ENCODE measurements at regions not wholly inside any gene's neighbourhood (a gene's known extent, or its start where the extent isn't known, plus 50 kb on each side); places are given as distances from the start of the nearest gene placed in this dataset.
"Not testable (repeated sequence)": the region's sequence is repeated elsewhere in the genome, so short reads cannot be mapped to it uniquely, and the experiment has no call there.

DNA sequence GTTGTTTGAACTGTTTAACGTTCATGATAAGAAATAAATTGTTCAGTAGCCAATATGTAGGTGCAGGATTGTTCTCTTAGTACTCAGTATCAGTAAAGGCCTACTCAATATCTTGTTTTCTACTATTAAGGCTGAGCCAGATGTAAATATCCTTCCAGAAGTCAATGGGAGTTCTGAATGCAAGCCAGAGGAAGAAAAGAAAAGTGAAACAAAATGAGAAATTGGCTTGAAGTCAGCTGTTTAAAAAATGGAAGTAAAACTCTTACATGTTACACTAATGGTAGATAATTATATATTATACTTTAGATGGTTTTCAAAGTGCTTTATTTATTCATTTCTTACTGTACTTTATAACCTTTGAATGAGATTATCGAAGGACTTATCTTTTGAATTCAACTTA, 1417.9 kb downstream of the ADGRL3 start:
- H3K9me3 ChIP-seq, result peaks cover 3% of the 10 kb centered on the region
- no peak for DNase-seq (ENCODE audit: low spot score in 2 of 2)
- no peaks in the 10 kb centered on the region for H3K4me1 ChIP-seq
- 60% methylated on average over 2 of the region's 2 CpGs for WGBS
- no peak for TF ChIP-seq POLR2A (IDR thresholded peaks at IDR 0.05)
- TF ChIP-seq EP300 (IDR thresholded peaks at IDR 0.05), result no peak
- TF ChIP-seq, protein P1, sequence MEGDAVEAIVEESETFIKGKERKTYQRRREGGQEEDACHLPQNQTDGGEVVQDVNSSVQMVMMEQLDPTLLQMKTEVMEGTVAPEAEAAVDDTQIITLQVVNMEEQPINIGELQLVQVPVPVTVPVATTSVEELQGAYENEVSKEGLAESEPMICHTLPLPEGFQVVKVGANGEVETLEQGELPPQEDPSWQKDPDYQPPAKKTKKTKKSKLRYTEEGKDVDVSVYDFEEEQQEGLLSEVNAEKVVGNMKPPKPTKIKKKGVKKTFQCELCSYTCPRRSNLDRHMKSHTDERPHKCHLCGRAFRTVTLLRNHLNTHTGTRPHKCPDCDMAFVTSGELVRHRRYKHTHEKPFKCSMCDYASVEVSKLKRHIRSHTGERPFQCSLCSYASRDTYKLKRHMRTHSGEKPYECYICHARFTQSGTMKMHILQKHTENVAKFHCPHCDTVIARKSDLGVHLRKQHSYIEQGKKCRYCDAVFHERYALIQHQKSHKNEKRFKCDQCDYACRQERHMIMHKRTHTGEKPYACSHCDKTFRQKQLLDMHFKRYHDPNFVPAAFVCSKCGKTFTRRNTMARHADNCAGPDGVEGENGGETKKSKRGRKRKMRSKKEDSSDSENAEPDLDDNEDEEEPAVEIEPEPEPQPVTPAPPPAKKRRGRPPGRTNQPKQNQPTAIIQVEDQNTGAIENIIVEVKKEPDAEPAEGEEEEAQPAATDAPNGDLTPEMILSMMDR (IDR thresholded peaks at IDR 0.05), result no peak
- TF ChIP-seq POLR2AphosphoS5 (IDR thresholded peaks at IDR 0.05), result no peak
- H3K4me3 ChIP-seq, result no peak overlapping the region
- no peaks in the 10 kb centered on the region for H3K27me3 ChIP-seq
- H3K36me3 ChIP-seq, result no peaks in the 10 kb centered on the region
- no peak overlapping the region for H3K27ac ChIP-seq

DNA sequence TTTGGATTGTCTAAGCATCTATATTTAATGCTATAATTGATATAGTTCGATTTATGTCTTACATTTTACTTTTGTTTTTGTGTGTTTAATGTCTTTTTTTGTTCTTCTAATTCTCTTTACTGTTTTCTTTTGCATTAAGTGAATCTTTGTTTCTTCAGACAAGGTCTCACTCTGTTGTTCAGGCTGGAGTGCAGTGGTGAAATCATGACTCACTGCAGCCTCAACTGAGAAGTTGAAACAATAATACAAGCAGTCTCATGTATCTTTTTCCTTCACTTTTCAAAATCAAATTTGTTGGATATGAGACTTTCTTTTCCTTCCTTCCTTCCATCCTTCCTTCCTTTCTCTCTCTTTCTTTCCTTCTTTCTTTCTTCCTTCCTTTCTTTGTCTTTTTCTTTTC, 1401.6 kb downstream of the ADGRL3 start:
- Histone ChIP-seq H3K9me3 (no peaks in the 10 kb centered on the region), H3K27ac (no peak overlapping the region), H3K36me3 (no peaks in the 10 kb centered on the region), H3K4me1 (no peaks in the 10 kb centered on the region), H3K4me3 (no peak overlapping the region), H3K27me3 (no peaks in the 10 kb centered on the region)
- TF ChIP-seq EP300 (IDR thresholded peaks at IDR 0.05) (no peak), POLR2A (IDR thresholded peaks at IDR 0.05) (no peak), POLR2AphosphoS5 (IDR thresholded peaks at IDR 0.05) (no peak)
- TF ChIP-seq, protein P1 (IDR thresholded peaks at IDR 0.05), result no peak
- DNase-seq (ENCODE audit: low spot score in 2 of 2), result no peak
- 86% methylated on average over 1 of the region's 1 CpG for WGBS

DNA sequence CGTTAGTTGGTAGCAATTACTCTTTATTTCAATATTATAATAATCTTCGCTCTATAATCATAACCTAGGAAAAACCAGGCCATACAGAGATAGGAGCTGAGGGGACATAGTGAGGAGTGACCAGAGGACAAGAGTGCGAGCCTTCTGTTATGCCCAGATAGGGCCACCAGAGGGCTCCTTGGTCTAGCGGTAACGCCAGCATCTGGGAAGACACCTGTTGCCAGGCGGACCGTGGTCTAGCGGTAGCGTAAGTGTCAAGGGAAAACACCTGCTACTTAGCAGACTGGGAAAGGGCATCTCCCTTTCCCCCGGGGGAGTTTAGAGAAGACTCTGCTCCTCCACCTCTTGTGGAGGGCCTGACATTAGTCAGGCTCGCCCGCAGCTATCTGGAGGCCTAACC, 1395.1 kb downstream of the ADGRL3 start:
- 75% methylated on average over 12 of the region's 12 CpGs for WGBS
- not testable (repeated sequence) for H3K4me3 ChIP-seq

DNA sequence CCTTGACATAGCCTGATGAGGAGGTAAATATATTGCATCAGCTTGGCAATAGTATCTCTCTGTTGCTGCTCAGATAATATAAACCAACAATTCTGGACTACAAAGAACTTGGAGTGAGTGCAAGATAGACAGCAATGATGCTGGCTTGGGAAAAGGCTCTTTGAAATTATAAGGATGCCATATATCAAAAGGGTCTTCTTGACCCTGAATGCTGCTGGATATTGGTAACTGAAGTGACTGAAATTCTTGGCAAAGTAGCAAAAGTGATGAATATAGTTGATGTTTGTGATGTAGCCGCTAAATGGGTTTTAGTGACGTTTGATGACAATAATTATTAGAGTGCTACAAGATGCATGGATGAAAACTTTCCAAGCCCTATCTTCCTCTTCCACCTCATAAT, 1391.6 kb downstream of the ADGRL3 start:
- Histone ChIP-seq H3K9me3 (peaks cover 6% of the 10 kb centered on the region), H3K4me3 (no peak overlapping the region), H3K27me3 (no peaks in the 10 kb centered on the region), H3K36me3 (no peaks in the 10 kb centered on the region), H3K4me1 (no peaks in the 10 kb centered on the region), H3K27ac (no peak overlapping the region)
- 86% methylated on average over 2 of the region's 2 CpGs for WGBS
- TF ChIP-seq EP300 (IDR thresholded peaks at IDR 0.05) (no peak), POLR2AphosphoS5 (IDR thresholded peaks at IDR 0.05) (no peak), POLR2A (IDR thresholded peaks at IDR 0.05) (no peak)
- TF ChIP-seq, protein P1 (IDR thresholded peaks at IDR 0.05), result no peak
- no peak for DNase-seq (ENCODE audit: low spot score in 2 of 2)

More for the DNA sequence above, 1395.1 kb downstream of the ADGRL3 start:
- H3K36me3 ChIP-seq; H3K27me3 ChIP-seq; DNase-seq (ENCODE audit: low spot score in 2 of 2); H3K9me3 ChIP-seq; H3K4me1 ChIP-seq; H3K27ac ChIP-seq: not testable (repeated sequence)

DNA sequence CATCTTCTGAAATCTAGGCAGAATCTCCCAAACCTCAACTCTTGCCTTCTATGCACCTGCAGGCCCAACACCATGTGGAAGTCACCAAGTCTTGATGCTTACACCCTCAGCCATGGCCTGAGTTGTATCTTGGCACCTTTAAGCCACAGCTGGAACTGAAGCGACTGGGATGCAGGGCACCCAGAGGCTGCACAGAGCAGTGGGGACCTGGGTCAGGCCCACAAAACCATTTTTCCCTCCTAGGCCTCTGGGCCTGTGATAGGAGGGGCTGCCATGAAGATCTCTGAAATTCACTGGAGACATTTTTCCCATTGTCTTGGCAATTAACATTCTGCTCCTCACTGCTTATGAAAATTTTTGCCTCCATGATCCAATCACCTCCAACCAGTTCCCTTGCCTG, 1388.5 kb downstream of the ADGRL3 start:
- Histone ChIP-seq H3K27ac (no peak overlapping the region), H3K27me3 (no peaks in the 10 kb centered on the region), H3K4me3 (no peak overlapping the region), H3K4me1 (no peaks in the 10 kb centered on the region), H3K9me3 (peaks cover 6% of the 10 kb centered on the region), H3K36me3 (no peaks in the 10 kb centered on the region)
- no peak for DNase-seq (ENCODE audit: low spot score in 2 of 2)
- WGBS, result 100% methylated on average over 1 of the region's 1 CpG
- TF ChIP-seq POLR2A (IDR thresholded peaks at IDR 0.05) (no peak), EP300 (IDR thresholded peaks at IDR 0.05) (no peak), POLR2AphosphoS5 (IDR thresholded peaks at IDR 0.05) (no peak)
- TF ChIP-seq, protein P1 (IDR thresholded peaks at IDR 0.05), result no peak

DNA sequence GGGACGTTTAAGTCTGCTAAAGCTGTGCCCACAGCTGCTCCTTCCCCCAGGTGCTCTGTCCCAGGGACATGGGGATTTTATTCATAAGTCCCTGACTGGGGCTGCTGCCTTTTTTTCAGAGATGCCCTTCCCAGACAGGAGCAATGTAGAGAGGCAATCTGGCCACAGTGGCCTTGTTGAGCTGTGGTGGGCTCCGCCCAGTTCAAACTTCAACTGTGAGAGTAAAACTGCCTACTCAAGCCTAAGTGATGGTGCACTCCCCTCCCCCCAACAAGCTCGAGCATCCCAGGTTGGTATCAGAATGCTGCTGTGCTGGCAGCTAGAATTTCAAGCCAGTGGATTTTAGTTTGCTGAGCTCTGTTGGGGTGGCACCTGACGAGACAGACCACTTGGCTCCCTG, 1371.4 kb downstream of the ADGRL3 start:
- WGBS, result 90% methylated on average over 2 of the region's 4 CpGs
- no peak for DNase-seq (ENCODE audit: low spot score in 2 of 2)

More for the DNA sequence above, 1371.4 kb downstream of the ADGRL3 start:
- no peak overlapping the region for H3K4me3 ChIP-seq
- H3K27me3 ChIP-seq, result no peaks in the 10 kb centered on the region
- H3K4me1 ChIP-seq, result no peaks in the 10 kb centered on the region
- TF ChIP-seq EP300 (IDR thresholded peaks at IDR 0.05) (no peak), POLR2AphosphoS5 (IDR thresholded peaks at IDR 0.05) (no peak), POLR2A (IDR thresholded peaks at IDR 0.05) (no peak)
- TF ChIP-seq, protein P1 (IDR thresholded peaks at IDR 0.05), result no peak
- no peak overlapping the region for H3K27ac ChIP-seq
- no peaks in the 10 kb centered on the region for H3K36me3 ChIP-seq
- no peaks in the 10 kb centered on the region for H3K9me3 ChIP-seq
